ENCODE measurements at regions not wholly inside any gene's neighbourhood (a gene's known extent, or its start where the extent isn't known, plus 50 kb on each side); places are given as distances from the start of the nearest gene placed in this dataset.
"Not testable (repeated sequence)": the region's sequence is repeated elsewhere in the genome, so short reads cannot be mapped to it uniquely, and the experiment has no call there.

GRCh38 chr10:4239186-4239585 lies 454.2 kb upstream of the KLF6 start:
- no peak for DNase-seq (ENCODE audit: low spot score)

DNA sequence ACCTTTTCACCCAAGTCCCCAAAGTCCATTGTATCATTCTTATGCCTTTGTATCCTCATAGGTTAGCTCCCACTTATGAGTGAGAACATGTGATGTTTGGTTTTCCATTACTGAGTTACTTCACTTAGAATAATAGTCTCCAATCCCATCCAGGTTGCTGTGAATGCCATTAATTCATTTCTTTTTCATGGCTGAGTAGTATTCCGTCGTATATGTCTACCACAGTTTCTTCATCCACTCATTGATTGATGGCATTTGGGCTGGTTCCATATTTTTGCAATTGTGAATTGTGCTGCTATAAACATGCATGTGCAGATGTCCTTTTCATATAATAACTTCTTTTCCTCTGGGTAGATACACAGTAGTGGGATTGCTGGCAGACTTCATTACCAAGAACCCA lies 451.9 kb upstream of the KLF6 start:
- not testable (repeated sequence) for DNase-seq (ENCODE audit: low spot score)

DNA sequence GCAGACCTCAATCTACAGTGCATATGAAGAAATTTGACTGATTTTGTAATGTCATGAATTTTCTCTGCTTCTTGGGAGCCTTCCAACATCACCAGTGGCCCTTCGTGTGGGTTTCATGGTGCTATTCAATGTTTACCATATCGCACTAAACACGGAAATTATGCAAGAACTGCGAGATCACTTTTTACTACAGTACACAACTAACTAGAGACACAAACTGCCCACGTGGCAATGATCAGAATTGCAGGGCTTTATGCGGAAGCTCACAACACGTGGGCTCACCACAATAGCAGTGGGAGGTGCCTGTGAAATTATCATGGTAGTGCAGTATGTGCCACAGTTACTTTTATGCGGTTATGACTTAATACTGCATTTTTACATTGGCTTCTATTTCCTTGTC lies 449.7 kb upstream of the KLF6 start:
- no peak for DNase-seq (ENCODE audit: low spot score)

GRCh38 chr10:4231439-4231838 lies 446.4 kb upstream of the KLF6 start:
- no peak for DNase-seq (ENCODE audit: low spot score)

DNA sequence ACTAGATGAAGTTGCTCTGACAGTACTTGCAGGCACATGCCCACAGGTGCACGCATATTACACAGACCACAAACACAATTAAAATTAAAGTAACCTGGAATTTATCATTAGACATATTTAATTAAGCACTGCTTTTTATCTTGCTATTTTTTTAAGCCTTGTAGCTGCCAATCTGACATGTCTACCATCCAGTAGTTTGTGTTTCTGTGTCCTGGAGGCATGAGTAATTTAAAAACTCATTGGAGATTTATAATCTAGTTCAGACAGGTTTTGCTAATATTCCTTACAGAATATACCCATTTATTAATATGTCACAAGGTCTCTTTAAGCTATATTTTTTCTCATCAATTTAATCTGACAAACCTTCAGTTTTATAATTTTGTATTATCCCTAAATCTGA lies 445.0 kb upstream of the KLF6 start:
- no peak for DNase-seq (ENCODE audit: low spot score)

DNA sequence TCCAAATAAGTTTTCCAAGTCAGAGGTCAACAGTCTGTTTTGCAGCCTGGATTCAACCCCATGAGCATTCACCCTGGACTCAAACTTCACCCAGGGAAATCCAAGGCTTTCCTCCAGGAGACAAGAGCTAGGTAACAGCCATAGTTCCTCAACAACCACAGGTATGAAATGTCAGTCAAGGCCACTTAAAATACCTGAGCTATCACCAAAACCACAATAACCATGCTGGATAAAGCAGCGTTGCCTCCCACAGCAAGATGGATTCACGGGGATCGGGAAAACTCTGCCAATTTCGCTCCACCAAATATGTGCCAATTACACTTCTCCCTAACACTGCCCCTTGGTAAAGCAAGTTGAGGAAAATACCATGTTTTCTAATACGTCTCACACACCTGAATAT lies 444.1 kb upstream of the KLF6 start:
- DNase-seq (ENCODE audit: low spot score) = no peak

- DNase-seq (ENCODE audit: low spot score) = no peak
Measured at GRCh38 chr10:4227586-4227985, 442.6 kb upstream of the KLF6 start.

GRCh38 chr10:4226941-4227540 lies 442.0 kb upstream of the KLF6 start:
- DNase-seq (ENCODE audit: low spot score) = no peak

DNA sequence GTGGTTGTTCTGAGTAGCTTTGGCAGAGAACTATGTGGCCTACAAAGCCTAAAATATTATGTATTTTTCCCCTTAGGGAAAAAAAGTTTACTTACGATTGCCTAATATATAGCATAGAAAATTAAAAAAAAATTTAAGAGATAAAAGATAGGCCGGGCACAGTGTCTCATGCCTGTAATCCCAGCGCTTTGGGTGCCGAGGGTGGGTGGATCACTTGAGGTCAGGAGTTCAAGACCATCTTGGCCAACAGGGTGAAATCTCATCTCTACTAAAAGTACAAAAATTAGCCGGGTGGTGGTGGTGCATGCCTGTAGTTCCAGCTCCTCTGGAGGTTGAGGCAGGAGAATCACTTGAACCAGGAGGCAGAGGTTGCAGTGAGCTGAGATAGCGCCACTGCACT lies 439.2 kb upstream of the KLF6 start:
- DNase-seq (ENCODE audit: low spot score) = no peak

GRCh38 chr10:4221310-4221709 lies 436.3 kb upstream of the KLF6 start:
- not testable (repeated sequence) for DNase-seq (ENCODE audit: low spot score)

- no peak for DNase-seq (ENCODE audit: low spot score)
Measured at GRCh38 chr10:4219901-4220300, 434.9 kb upstream of the KLF6 start.

DNA sequence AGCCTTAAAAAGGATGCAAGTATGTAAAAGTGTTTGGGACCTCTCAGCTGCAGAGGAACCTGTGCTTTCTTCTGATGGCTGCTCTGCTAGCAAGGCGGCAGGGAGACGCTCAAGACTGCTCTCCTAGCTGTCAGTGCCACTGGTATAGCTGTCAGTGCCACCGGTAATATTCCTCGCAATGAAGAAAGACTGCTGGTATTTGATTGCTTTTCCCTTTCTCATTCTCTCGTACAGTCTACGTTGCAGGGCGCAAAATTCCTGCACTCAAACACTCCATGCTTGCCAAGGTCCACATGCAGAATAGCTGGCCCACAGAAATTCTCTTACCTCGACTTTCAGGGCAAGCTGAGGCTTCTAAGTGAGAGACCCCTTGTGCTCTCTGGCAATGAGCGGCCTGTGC lies 432.6 kb upstream of the KLF6 start:
- no peak for DNase-seq (ENCODE audit: low spot score)

DNA sequence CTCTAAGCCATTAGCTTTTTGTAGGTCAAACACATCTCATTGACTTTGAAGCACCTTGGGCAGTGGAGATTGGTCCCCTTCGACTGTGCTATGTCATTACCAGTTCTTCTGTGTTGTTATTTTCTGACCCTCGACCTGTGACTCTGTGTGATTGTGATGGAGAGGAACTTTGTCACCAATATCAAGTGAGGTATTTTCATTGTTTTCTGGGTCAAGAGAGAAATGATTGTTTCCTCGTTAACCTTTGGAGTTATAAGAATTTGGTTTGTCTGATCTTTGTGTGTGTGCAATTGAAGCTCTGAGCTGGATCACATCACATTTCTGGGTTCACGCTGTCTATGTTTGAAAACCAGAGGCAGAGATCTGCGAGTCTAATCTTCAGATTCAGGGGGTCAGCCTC lies 432.2 kb upstream of the KLF6 start:
- no peak for DNase-seq (ENCODE audit: low spot score)

- no peak for DNase-seq (ENCODE audit: low spot score)
Measured at GRCh38 chr10:4216726-4217125, 431.7 kb upstream of the KLF6 start.

DNA sequence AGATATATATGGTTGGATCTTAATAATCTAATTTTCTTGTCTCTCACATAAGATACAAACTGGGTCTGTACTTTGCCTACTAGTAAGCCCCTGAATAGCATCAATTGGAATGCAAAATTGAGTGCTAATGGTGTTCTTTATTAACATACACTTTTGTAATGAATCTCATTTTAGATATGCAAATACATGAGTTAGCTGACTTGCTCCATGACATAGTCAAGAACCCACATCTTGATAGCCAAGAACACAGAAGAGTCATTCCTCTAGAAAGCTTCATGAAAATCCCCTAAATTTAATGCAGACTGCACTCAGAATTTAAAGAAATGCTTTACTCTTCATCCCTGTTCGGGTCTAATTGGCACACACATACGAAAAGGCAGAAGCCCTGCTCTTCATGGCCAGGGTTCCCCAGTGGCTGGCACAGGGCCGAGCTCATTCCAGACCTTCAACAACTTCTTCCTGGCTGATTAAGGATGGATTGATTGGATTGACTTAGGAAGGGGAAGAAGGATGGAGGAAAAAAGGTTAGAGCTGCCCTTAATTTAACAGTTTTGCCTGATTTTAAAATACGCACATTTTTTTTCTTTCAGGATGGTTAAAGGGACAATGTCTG lies 431.1 kb upstream of the KLF6 start:
- no peak for DNase-seq (ENCODE audit: low spot score)

- DNase-seq (ENCODE audit: low spot score) = no peak
Measured at GRCh38 chr10:4215485-4215884, 430.5 kb upstream of the KLF6 start.

DNA sequence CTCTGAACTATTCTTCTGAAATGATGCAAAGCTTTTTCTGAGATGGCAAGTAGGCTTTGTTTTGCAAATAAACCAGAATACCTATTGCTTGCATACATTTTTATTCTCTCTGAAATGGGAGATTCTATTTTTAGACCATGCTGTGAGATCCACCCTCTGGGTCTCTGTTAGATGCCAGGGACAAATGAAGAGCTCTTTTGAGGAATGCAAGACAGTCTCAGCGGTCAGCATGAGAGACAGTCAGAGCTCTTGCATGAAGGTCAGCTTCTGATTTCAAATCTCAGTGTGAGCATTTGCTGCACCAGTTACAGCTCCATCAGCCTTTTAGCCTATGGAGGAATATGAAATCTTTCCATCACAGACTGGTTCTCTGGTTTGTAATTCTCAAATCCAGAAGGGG lies 429.9 kb upstream of the KLF6 start:
- peak; percentile 39 for DNase-seq (ENCODE audit: low spot score)

GRCh38 chr10:4213441-4213840 lies 428.4 kb upstream of the KLF6 start:
- DNase-seq (ENCODE audit: low spot score) = no peak

DNA sequence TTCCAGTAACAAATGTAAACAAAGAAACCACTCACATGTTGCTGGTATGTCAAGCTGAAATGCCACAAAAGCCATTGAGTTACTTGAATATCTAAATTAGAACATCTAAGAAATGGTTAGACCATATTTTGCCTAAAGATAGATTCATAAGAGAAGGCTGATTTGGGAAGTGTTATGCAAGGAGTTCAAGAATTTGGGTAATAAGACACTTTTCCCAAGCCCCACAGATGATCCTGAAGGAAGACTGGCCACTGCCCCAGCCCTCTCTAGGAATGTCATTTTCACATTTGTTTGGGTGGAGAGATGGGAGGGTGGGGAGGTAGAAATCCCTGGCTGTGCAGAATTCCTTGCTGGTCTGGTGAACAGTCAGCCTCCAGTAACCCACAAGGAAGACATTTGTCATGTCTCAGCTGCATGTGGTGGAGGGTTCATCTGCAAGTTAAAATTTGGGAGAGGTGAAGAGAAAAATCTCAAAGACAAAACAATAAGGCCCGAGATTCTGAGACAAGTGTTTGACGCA lies 427.2 kb upstream of the KLF6 start:
- no peak for DNase-seq (ENCODE audit: low spot score)

DNA sequence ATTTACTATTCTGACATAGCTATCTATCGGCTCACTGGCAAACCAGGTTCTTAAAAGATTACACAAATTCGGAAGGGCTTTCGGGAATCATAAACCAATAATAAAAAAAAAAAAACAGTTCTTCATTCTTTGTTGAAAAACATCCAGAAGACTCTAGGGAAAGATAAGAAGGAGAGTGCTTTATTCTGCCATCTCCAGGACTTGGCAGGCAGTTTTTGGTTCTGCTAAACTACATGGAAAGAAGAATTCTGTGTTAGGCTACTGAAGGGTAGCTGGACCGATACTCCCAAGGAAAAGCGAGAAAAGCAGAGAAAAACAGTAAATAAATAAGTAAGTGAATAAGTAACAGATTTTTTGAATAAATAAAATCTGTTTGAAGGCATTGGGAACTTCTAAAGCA lies 423.5 kb upstream of the KLF6 start:
- peak; percentile 45 for DNase-seq (ENCODE audit: low spot score)

DNA sequence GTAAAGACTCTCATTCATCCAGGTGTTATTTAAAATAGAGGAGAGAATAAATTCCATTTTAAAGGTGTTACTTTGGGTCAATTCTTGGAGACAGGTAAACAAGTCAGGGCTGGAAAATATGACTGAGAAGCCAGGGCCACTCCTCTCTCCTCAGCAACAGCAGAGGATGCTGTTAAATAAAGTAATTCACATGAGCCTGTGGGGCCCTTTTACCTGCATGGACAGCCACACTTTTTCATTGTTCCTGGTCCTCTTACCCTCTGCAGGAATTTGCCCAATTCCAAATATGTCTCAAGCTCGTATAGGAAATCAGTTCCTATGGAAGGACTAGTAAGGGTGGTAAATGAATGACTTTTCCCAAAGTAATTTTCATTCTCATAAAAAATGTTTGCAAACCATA lies 420.1 kb upstream of the KLF6 start:
- DNase-seq (ENCODE audit: low spot score) = no peak

GRCh38 chr10:4202938-4203337 lies 417.9 kb upstream of the KLF6 start:
- DNase-seq (ENCODE audit: low spot score) = no peak

DNA sequence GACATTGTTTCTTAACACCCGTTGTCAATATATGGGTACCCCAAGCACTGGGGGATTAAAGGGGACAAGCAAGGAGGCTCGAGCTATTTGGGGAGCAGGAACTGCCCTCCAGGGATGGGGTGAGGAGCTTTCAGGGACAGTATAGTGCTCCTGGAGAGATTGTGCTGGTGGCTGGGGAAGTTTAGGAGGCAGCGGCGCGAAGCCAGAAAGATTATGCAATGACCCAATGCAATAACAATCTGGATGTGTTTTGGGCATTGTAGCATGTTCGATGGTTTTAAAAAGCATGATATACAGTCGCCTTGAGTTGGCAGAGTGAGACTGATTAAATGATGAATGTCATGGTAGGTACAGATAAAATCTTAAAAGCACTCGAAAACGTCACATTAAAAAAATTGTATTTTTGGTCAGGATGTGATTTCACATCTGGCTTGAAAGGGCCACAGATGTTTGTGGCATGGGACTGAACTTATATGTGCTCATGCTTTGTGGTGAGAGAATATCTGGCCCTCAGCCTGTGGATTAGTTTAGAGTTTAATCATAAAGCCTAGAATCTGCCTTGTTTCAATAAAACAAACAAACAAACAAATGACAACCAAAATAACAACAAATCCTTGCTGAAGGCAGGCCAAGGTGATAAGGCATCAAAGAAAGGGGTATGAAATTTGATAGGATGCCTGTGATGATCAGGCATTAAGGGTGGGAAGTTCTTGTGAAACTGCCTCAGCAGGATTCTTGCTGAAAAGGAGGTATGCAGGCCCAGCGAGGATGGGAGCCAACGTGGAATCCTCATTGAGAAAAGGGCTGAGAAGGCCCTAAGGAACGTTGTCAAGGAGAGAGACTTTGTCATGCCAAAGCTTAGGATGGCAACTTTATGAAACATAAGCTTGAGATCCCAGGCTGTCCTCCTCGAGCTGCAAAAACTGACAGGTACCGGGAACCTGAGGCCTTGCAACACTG lies 417.1 kb upstream of the KLF6 start:
- no peak for DNase-seq (ENCODE audit: low spot score)

Data from umbilical cord (tissue), 1 donor.